Right forelimb (tissue), 1 donor: ENCODE measurements at regions not wholly inside any gene's neighbourhood (a gene's known extent, or its start where the extent isn't known, plus 50 kb on each side); places are given as distances from the start of the nearest gene placed in this dataset.
"Not testable (repeated sequence)": the region's sequence is repeated elsewhere in the genome, so short reads cannot be mapped to it uniquely, and the experiment has no call there.

Experiments
- DNase-seq: peaks from one replicate; pipeline ENCODE4 v3.0.0-alpha.2; 2018

DNA sequence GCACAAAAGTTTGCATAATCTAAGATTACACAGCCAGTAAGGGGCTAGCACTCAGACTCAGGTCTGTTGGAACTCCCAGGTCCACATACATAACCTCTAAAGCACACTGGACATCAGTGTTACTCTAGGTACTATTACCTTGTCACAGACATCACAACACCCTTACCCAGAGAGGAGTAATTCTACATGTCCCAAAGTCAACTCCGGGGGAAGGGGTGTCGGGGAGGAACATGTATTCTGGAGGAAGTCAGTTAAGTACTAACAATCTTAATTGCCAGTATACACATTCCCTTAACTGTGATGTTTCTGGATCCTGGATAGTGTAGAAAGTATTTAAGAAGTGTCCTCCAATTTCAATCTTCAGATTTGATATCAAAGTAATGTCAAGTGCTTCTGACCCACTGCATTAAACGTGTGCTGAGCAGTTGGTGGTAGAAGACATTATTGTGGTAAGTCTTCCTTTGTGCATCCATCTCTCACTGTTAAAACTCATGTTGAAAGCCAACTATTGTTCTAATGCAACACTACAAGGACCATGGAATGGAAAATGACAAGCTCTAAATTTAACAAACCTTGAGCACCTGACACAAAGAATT lies 155.4 kb downstream of the CRPPA start:
- DNase-seq, result no peak

DNA sequence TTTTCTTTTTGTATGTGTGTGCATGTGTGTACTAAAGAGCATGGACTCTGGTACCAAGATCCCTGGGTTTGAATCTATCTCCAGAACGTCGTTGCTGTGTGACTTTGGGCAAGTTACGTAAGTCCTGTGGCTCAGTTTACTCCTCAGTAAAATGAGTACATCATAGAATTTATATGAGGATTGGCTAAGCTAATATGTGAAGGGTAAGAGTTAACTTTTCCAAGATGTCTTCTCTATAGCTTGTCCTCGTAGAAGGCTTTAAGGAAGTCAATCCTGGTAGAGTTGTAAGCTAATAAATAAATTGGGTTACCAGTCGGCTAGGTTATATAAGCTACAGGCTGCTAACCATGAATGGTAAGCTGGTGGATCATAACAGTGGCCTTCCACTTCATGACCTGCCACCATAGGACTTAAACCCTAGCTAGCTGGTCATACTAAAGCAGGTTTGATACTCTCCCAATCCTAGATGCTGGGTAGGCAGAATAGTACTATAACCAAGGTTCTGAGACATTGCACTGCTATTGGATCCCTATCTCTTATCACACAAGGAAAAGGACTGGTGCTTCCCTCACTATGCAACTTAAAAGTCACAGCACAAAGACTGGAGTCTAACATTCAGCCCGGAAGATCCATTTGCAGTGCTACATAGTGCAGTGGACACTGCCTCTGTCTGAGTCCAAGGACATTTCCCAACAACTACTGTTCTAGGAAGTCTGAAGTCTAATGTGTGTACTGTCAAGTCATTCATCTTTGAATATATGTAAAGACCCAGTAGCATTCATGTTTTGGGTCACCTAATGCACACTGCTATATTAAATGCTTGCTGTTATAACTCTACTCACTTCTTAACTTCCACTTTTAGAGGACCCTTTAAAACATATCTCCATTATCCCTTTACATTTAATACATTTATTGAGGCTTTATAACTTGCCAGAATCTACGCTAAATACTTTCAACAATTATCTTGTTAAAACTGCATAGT lies 156.2 kb downstream of the CRPPA start:
- no peak for DNase-seq

DNA sequence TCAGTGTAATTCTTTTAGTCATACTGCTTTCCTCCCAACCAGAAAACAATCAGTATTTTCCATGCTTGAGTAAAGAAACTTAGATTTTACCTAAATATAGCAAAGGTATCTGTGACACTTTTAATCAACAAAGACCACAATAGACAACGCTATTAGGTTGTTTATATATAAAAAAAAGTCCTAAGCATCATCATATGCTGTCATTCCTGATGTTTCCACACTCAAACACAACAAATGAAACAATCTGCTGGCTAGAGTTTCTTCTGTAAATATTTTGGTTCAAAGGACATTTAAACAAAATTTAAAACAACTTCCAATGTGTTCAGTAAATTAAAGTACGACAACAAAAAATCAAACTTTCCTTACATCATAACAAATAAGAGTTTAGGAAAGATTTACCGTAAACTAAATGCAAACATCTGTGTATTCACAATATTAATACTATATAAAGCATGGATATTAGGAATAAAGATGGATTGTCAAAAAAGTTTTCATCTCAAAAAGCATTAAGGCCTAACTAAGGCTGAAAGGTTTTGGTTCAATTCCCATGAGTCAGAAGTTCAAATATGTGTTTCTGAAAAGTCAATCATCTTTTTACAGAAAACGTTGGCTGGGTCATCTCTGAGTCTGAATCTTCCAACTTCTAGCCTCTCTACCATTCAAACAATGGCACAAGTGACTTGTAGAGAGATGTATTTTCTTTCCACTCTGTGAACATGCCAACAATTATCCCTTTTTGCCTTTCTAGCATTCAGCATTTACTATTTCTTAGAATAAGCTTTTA lies 157.1 kb downstream of the CRPPA start:
- DNase-seq, result no peak

DNA sequence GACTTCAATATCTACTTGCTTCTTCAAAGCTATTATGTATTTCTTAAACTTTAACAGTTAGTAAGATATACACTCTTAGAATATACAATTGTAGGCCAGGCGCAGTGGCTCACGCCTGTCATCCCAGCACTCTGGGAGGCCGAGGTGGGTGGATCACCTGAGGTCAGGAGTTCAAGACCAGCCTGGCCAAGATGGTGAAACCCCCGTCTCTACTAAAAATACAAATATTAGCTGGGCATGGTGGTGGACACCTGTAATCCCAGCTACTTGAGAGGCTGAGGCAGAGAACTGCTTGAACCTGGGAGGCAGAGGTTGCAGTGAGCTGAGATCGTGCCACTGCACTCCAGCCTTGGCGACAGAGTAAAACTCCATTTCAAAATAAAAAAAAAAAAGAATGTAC lies 158.0 kb downstream of the CRPPA start:
- not testable (repeated sequence) for DNase-seq

DNA sequence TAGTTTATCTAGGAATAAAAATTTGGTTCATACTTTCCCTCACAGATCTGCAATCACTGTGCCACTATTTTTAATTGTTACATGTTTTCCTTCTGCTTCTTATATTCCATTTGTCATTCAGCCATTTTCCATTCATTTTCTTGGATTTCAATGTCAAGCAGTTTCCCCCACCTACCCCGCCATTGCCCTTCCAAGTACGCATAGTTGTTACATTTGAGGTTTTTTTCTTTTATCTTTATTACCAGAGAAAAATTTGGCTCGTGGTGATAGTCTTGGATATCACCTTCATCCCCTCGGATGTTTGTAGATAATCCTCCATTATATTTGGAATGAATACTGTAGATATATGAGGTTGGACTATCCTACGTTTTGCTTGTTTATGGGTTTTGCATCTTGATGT lies 159.7 kb downstream of the CRPPA start:
- DNase-seq, result no peak

DNA sequence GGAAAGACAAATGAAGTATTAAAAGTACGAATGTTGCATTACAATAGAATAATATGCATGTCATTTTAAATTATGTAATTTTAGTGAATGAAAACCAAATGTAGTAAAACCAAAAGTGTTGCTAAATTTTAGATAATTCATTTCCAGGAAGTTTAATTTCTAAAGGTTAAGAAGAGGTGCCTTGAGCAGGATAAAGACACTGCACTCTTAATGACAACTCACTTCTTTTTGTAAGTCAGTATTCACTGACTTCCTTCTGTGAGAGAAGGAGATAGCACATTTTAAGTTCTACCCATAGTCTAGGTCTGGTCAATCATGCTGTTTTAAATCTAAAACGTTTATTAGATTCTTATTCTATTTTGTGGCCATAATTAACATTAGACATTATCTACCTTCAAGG lies 160.2 kb downstream of the CRPPA start:
- no peak for DNase-seq

DNA sequence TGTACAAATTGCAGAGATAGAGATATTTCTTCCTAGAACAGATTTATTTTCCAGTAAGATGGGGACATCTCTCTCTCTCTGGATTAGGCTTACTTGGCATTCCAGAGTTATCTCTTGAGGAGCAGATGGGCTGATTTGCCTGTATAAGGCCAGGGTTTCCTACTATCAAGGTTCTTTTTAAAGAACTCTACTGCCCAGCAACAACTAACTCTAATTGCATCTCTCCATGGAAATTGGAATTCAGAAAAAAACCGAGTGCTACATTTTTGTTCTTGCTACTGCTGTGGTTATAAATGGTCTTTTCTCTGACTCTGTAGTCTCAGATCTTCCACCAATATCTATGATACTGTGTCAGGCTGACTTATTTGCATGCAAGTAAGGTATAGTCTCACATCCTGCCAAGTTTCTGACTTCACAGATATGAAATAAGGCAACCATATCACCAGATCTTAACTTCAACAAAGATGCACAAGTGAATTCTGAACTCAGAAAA lies 161.1 kb downstream of the CRPPA start:
- no peak for DNase-seq

DNA sequence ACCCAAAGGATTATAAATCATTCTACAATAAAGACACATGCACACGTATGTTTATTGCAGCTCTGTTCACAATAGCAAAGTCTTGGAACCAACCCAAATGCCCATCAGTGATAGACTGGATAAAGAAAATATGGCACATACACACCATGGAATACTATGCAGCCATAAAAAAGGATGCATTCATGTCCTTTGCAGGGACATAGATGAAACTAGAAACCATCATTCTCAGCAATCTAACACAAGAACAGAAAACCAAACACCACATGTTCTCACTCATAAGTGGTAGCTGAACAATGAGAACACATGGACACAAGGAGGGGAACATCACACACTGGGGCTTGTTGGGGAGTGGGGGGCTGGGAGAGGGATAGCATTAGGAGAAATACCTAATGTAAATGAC lies 164.9 kb downstream of the CRPPA start:
- DNase-seq, result not testable (repeated sequence)

DNA sequence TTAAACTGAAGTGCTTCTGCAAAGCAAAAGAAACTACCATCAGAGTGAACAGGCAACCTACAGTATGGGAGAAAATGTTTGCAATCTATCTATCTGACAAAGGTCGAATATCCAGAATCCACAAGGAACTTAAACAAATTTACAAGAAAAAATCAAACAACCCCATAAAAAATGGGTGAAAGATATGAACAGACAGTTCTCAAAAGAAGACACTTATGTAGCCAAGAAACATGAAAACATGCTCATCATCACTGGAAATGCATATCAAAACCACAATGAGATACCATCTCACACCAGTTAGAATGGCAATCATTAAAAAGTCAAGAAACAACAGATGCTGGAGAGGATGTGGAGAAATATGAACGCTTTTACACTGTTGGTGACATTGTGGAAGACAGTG lies 165.4 kb downstream of the CRPPA start:
- DNase-seq, result not testable (repeated sequence)

DNA sequence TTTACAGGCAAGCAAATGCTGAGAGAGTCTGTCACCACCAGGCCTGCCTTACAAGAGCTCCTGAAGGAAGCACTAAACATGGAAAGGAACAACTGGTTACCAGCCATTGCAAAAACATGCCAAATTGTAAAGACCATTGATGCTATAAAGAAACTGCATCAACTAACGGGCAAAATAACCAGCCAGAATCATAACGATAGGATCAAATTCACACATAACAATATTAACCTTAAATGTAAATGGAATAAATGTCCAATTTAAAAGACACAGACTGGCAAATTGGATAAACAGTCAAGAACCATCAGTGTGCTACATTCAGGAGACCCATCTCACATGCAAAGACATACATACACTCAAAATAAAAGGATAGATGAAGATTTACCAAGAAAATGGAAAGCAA lies 170.7 kb downstream of the CRPPA start:
- not testable (repeated sequence) for DNase-seq

DNA sequence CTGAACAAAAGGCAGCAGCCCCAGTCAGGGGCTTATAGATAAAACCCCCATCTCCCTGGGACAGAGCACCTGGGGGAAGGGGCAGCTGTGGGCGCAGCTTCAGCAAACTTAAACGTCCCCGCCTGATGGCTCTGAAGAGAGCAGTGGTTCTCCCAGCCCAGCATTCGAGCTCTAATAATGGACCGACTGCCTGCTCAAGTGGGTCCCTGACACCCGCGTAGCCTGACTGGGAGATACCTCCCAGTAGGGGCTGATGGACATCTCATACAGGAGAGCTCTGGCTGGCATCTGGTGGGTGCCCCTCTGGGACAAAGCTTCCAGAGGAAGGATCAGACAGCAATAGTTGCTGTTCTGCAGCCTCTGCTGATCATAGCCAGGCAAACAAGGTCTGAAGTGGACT lies 172.1 kb downstream of the CRPPA start:
- DNase-seq, result not testable (repeated sequence)

DNA sequence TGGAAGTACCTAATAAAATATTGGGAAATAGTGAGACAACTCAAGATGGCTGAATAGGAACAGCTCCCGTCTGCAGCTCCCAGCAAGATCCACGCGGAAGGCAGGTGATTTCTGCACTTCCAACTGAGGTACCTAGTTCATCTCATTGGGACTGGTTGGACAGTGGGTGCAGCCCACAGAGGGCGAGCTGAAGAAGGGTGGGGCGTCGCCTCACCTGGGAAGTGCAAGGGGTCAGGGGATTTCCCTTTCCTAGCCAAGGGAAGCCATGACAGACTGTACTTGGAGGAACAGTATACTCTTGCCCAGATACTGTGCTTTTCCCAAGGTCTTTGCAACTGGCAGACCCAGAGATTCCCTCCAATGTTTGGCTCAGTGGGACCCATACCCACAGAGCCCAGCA lies 172.8 kb downstream of the CRPPA start:
- DNase-seq, result not testable (repeated sequence)

DNA sequence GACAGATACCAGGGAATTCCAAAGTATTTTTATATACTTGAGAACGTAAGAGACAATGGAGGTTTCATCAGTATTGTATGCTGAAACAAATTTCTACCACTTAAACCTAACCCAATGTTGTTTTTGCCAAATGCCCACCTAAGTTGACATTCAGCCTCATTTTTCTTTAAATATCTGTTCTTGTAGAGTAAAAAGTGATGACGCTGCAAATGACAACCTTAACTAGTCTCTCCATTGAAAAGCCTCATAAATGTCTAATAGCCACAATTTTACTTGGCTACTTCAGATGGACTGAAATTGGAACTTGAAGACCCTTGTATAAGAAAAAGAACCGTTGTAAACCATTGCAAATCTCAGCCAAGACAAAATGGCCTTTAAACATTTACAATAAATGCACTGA lies 176.9 kb downstream of the CRPPA start:
- no peak for DNase-seq

DNA sequence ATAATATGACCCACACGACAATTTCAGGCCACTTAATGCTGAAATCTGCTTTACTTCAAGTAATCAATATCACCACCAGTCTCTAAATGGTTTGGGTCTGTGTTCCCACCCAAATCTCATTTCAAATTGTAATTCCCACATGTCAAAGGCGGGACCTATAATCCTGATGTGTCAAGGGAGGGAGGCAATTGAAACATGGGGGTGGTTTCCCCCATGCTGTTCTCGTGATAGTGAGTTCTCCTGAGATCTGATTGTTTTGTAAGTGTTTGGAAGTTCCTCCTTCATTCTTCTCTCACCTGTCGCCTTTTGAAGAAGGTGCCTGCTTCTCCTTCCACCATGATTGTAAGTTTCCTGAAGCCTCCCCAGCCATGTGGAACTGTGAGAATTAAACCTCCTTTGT lies 178.4 kb downstream of the CRPPA start:
- DNase-seq, result no peak

DNA sequence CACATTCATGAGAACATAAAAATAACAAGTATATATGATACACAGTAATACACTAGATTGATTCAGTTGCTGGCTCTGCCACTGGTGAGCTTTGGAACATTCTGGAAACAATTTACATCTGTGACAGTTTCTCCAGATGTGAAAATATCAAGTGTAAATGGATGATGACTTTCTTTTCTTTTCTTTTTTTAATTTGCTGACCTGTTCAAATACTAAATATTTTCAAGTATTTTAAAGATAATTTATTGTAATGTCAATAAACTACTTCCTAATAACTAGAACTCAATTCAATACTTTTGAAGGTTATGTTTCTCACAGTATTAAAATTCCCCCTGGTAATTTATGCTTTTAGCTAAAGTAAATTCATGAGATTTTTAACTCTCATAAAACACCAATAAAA lies 180.3 kb downstream of the CRPPA start:
- no peak for DNase-seq

DNA sequence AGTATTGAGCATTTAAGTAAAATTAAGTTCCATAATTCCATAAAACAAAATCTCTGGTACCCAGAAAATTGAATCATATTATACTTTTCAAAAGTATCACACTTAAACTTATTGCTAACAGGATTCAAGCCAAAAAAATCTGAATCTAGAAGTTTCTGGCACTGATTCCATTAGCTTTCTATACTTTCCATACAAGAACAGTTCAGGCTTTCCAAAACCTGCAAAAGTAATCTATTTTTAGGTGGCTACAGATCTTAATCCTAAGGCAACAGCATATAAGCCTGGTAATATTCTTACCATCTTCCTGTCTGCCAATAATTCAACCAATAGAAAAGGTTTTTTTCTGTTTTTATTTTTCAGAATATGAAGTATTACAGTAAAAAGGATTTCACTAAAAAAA lies 185.0 kb downstream of the CRPPA start:
- no peak for DNase-seq

DNA sequence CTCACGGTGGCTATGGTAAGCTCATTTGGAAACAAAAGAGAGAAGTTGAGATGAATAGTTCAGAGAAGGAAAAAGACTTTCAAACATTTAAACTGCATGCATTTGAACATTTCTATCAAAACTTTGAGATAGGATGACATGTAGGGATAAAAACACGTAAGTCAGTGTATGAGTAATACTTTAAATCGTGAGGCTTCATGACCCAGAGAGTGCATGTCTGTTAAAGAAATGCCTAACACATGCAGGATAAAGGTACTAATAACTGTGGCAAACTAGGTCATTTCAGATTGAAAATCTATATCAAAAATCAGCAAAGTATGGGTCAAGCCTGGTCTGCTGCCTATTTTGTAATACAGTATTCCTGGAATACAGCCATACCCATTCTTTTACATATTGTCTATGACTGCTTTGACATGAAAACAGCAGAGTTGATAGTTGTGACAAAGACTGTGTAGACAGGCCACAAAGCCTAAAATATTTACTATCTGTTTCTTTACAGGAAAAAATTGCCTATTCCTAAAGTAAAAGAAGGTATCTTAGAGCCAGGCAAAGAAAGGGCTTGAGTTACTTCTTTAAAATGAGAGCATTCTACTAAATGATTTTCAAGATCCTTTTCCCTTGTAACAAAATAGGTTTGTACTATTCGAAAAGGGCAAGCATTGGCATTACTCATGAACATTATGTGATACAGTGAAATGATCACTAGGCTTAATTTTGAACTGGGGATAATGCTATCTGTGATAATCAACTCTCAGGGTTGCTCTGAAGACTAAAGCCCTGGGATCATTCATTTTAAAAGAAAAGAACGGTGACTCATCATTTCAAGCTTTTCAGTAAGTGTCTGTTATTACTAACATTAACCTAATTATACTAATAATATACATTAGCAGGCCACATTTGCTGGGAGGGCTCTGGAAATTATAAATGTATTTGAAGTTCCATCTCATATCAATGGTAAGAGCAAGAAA lies 185.9 kb downstream of the CRPPA start:
- no peak for DNase-seq

DNA sequence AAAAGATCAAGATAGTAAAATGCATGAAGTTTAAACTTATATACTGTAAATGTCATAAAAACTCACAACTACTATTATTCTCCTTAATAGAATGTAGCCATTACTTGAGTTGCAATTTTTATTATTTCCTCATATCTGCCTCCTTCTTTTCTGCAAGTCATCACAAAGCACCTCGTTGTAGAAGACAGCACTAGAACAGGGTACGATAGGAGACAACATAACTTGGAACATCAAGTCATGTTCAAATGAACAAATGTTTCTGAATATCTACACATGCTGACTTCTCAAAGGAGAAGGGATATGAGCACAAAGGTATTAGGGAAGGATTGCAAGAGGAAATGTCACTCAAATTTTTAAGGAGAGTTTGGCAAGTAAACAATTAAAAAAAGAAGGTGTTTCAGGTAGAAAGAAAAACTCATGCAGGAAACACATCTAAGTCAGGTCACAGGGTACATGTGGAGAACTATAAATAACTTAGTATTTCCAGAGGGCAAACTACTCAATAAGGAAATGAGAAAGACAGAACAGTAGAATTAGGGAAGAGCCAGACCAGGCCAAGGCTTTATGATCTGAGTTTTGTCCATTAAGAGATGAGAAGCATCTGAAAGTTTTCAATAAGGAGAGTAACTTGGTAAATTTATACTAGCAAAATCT lies 186.7 kb downstream of the CRPPA start:
- no peak for DNase-seq

DNA sequence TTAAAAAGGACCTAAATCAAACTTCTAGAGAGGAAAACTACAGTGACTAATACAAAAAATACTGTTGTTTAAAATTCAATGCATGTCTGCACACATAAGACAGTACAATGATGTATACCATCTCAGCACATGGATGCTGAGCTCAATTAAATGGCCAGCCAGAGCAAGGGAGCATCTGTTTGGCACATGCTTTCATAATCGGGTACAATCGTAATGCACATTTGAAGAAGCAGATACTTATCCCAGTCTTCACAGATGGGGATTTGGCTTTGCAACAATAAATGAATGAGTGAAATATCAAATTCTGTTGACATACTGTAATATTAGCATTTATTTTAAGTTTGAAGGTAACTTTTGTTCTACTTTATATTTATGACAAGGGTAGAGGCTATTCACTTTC lies 187.8 kb downstream of the CRPPA start:
- DNase-seq, result no peak

DNA sequence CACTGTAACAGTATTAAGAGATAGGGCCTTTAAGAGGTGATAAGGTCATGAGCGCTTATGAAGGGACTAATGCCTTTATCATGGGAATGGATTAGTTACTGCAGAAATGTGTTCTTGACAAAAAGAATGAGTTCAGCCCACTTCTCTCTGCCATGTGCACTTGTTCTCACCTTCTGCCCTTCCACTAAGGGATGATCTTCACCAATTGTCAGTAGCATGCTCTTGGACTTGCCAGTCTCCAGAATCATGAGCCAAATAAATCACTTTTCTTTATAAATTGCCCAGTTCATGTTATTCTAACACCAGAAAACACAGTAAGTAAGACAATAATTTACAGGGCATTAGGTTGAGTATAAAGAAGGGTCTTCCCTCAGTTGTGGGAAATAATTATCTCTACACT lies 189.1 kb downstream of the CRPPA start:
- no peak for DNase-seq

DNA sequence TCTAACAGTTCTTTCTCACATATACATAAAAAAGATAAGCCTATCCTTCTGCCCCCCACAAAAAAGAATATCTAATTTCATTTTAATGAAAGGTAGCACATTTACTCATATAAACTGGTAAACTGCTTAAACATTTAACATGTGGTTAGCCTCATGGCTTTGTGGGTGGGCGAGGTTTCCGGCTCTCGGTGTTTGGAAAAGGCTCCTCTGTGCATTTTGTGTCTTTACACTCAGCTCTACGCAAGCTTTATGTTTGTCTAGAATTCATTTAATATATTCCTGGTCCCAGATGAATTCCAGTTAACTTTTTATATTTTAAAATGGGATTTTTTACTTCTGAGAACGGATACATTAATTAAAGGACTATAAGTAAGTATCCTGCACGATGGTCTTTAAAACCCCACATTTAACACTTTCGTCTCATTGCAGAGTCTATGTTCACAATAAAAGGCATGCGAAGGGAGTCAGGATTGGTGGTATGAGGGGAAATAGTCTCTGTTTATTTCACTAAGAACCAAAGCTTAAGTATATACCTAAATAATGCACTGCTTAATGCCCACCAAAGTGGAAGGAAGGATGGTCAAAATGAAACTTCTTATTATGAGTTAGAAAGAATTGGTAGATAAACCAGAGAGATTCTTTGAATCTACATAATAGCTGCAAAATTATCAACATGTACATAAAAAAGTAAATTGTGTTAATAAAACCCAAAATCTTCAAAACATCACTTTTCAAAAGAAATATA lies 197.2 kb downstream of the CRPPA start:
- DNase-seq, result no peak
